GM21390 (cell line): ENCODE measurements at regions not wholly inside any gene's neighbourhood (a gene's known extent, or its start where the extent isn't known, plus 50 kb on each side); places are given as distances from the start of the nearest gene placed in this dataset.

Experiments used
- ATAC-seq: cut with Tn5 transposase; IDR thresholded peaks from one replicate; pipeline ENCODE4 v1.9.1; 2021; ENCODE audit not compliant: unreplicated experiment

GRCh38 chrX:97666890-97667289, 783.2 kb downstream of the RPA4 start:
- ATAC-seq = no peak

DNA sequence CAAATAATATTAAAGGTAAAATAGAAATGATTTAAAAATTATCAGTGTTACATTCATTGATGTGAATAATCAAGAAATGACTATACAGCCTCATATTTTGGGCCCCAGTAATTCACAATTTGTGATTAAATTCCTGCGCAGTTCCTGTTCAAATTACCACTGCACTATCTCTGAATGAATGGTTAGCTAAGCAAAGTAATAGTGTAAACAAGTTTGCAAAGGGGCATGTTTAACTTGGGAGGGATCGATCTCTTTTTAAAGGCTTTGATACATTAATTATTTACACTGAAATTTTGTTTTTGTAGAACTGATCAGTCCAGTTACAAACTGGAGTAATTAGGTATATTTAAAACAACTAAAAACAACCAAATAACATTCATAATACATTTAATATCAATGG, 784.4 kb downstream of the RPA4 start:
- no peak for ATAC-seq

GRCh38 chrX:97672138-97672537, 788.4 kb downstream of the RPA4 start:
- no peak for ATAC-seq

DNA sequence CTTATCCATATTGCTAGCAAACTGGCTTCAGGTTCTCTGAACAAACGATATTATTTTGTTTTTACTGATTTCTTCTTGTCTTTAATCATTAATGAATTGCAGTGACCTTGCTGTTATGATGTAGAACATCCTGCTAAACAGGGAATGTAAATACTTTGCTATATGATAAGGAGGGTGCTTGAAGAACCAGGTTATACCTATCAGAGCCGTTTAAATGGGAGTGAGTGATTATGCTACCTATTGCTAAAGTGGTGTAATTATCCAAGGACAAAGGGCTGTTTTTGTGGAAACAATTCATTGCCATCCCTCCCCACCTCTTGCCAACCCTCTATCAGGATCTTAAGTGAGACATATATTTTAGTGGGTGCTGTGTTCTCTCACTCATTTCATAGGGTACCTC, 788.9 kb downstream of the RPA4 start:
- no peak for ATAC-seq

- no peak for ATAC-seq
Measured at GRCh38 chrX:97673135-97673534, 789.4 kb downstream of the RPA4 start.

- no peak for ATAC-seq
Measured at GRCh38 chrX:97682991-97683840, 799.5 kb downstream of the RPA4 start.

DNA sequence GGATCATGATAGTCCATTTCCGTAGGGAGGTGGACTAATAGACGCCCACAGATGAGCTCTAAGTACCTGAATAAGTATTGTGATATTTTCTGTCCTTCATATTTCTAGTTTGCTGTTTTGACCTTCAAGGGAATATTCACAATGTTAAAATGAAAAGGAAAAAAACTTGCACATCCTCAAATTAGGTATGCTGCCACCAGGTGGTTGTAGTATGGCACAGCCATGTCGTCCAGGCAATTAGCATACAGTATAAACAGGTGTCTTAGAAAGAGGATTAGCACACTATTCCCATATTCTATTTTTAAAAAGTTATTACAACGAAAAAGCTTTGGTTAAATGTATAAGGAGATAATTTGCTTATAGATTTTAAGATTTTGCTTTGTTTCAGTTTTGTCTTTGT, 802.0 kb downstream of the RPA4 start:
- ATAC-seq = no peak

- no peak for ATAC-seq
Measured at GRCh38 chrX:97691901-97692455, 808.3 kb downstream of the RPA4 start.

DNA sequence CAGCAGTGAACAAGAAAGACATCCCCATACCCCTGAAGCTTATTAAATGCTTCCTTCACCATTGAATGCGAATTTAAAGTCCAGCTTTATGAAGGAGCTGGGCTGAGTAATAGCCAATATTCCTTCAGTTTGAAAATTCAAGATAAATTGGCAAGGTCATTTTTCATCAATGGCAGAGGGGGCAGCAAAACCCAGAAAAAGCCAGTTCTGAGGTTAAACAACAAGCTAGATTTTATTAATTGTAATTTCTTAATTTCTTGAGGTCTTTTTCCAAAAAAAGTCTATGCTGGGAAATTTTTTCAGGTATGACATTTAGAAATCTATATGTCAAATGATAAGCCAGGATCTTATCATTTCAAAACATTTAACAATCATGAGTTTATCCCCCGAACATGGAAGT, 808.9 kb downstream of the RPA4 start:
- no peak for ATAC-seq

- ATAC-seq = no peak
Measured at GRCh38 chrX:97700547-97700946, 816.8 kb downstream of the RPA4 start.

DNA sequence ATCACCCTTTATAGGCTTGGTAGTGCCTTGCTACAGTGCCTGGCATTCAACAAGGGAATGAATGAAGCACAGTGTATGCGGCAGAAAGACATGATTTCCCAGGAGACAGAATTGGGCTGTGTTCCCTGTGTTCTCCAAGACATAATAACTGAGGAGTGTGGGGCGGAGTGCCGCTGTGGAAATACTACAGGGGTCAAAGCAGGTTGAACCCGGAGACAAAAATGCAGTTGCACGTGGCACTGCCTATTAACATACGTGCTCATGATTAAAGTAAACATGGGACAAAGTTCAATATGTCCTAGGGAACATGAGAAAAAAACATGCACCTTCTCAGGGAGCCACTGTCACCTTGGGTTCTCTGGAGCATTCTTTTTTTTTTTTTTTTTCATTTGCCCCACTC, 820.8 kb downstream of the RPA4 start:
- ATAC-seq = no peak

- no peak for ATAC-seq
Measured at GRCh38 chrX:97704881-97705280, 821.2 kb downstream of the RPA4 start.

DNA sequence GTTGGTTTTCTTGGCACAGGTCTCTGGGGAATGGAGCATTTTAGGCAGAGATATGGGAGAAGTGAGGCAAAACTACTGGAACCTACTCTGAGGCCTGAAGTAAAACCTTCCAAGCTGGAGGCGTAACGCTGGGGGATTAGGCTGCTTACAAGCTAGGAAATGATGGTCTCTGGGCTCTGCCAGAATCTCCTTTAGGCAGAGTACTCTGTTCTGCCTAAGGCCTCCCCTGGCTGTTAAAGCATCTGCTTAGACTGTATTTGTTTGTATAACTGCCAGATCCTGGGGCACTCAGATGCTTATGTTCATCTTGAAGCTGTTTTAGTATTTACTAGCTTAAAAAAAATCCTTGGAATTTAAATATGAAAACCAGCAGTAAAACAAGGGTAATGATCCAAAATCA, 822.2 kb downstream of the RPA4 start:
- no peak for ATAC-seq

GRCh38 chrX:97714072-97714471, 830.4 kb downstream of the RPA4 start:
- ATAC-seq = no peak

GRCh38 chrX:97728215-97728614, 844.5 kb downstream of the RPA4 start:
- ATAC-seq = no peak

DNA sequence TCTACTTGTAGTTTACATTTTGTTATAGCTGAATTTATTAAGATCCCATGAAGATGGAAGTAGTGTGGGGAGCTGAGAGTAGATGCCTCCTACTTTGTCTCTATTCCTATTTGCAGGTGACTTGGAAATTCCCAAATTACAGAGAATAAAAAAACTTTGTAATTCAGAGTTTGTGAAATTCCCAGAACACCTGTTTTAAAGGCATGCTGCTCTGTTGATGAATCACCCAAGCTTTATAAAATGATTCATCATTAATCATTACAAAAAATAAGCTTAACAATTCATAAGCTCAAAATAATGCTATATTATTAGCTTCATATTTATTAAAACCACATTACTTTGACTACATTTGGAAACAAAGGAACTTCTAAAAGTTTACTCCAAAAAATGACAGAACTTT, 856.3 kb downstream of the RPA4 start:
- ATAC-seq = no peak

- ATAC-seq = no peak
Measured at GRCh38 chrX:97740886-97741285, 857.2 kb downstream of the RPA4 start.

GRCh38 chrX:97743014-97743413, 859.3 kb downstream of the RPA4 start:
- no peak for ATAC-seq

DNA sequence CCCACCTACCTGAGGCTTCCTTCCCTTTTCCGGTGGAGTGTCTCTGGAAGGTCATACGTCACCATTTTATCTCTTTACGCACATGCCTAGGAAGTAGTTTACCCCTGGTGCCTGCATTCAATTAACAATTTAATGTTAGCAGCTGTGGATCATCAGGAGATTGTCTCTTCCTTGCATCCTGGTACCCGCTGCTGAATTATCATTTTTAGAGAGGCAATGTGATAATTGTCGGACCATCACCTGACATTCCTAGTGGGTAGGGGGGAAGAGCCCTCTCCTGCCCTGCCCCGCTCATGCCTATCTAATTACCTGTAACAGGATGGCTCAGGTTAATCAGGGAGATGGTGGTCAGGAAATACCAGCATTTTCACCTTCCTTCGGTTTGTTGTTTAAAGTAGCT, 863.6 kb downstream of the RPA4 start:
- no peak for ATAC-seq

GRCh38 chrX:97751016-97751415, 867.3 kb downstream of the RPA4 start:
- ATAC-seq = no peak

DNA sequence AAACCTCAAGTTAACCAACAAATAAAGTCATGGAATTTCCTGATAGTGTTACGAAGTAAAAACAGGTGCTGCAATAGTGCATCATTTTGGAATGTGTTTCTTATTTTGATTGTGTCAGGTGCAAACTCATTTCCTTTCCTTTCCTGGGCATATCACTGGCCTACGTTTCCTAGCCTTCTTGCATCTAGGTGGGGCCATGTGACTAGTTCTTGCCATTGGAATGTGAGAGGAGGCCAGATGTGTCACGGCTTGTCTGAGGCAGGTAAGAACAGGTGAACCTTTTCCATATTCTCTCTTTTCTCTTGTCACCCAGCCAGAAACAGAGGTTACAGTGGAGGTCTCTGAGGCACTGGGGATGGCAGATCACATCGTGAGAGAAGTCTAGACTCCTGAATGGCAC, 868.0 kb downstream of the RPA4 start:
- ATAC-seq = no peak

GRCh38 chrX:97756879-97757278, 873.2 kb downstream of the RPA4 start:
- ATAC-seq = no peak

DNA sequence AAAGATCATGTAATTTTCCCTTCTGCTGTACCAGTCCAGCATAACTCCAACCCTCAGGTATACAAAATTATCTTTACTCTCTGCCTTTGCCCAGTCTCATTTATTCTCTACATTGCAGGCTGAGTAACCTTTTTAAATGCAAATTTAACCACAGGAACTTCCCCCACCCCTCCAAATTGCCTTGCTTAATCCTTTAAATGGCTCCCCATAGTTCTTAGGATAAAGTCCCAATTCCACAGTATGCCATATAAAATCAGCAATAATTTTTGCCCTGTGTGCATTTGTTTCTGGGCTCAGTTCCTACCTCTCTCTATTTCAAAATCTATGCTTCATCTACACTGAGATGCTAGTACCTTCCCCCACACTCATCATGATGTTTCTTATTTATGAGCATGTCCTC, 879.7 kb downstream of the RPA4 start:
- ATAC-seq = no peak
